Smooth muscle cell (in vitro differentiated cells): ENCODE measurements at regions not wholly inside any gene's neighbourhood (a gene's known extent, or its start where the extent isn't known, plus 50 kb on each side); places are given as distances from the start of the nearest gene placed in this dataset.

Source experiments
- DNase-seq: peaks from one replicate; lab custom pipeline; 2025; ENCODE audit not compliant: unreplicated experiment; lab: John Stamatoyannopoulos, UW
- H2AFZ ChIP-seq: fragments of 200-600 bp; sonication (generic); 2 replicates; pipeline ENCODE4 v1.6.0; 2016; ENCODE audit warnings: antibody characterized with exemption, low read depth, mild to moderate bottlenecking
- H3F3A ChIP-seq: fragments of 200-600 bp; sonication (generic); 2 replicates; pipeline ENCODE4 v1.6.0; 2017; ENCODE audit warnings: antibody characterized with exemption, low read depth
- H3K27ac ChIP-seq: fragments of 200-600 bp; sonication (generic); 2 replicates; pipeline ENCODE4 v1.5.1; 2016; ENCODE audit warnings: low read depth, mild to moderate bottlenecking
- H3K27me3 ChIP-seq: fragments of 200-600 bp; sonication (generic); 2 replicates; pipeline ENCODE4 v1.6.1; 2016; ENCODE audit warnings: low read depth, mild to moderate bottlenecking
- H3K36me3 ChIP-seq: fragments of 200-600 bp; sonication (generic); 2 replicates; pipeline ENCODE4 v1.5.1; 2016; ENCODE audit warnings: low read depth
- H3K4me1 ChIP-seq: fragments of 200-600 bp; sonication (generic); 2 replicates; pipeline ENCODE4 v1.5.1; 2016; ENCODE audit warnings: low read depth
- H3K4me2 ChIP-seq: fragments of 200-600 bp; sonication (generic); 2 replicates; pipeline ENCODE4 v1.6.0; 2016; ENCODE audit warnings: mild to moderate bottlenecking
- H3K4me3 ChIP-seq: fragments of 200-600 bp; sonication (generic); 2 replicates; pipeline ENCODE4 v1.5.1; 2016; ENCODE audit warnings: mild to moderate bottlenecking
- H3K79me2 ChIP-seq: fragments of 200-600 bp; sonication (generic); 2 replicates; pipeline ENCODE4 v1.6.0; 2016; ENCODE audit warnings: low read depth, mild to moderate bottlenecking
- H3K9ac ChIP-seq: fragments of 200-600 bp; sonication (generic); 2 replicates; pipeline ENCODE4 v1.6.0; 2016; ENCODE audit warnings: low read depth
- H3K9me3 ChIP-seq: fragments of 200-600 bp; sonication (generic); replicated peaks from 2 replicates; pipeline ENCODE4 v1.5.1; 2016; ENCODE audit warnings: low read depth
- H4K20me1 ChIP-seq: fragments of 200-600 bp; sonication (generic); 2 replicates; pipeline ENCODE4 v1.6.0; 2016; ENCODE audit warnings: low read depth
- WGBS: methylation state at CpG from one replicate; pipeline ENCODE4 v1.1.7; 2016; ENCODE audit warnings: low lambda C conversion rate; 5-methylcytosine and 5-hydroxymethylcytosine counted together
- TF ChIP-seq, protein P1 (sequence below): fragments of 200-600 bp; sonication (generic); IDR thresholded peaks from 2 replicates; pipeline ENCODE4 v1.5.1; 2017; ENCODE audit warnings: borderline replicate concordance, mild to moderate bottlenecking, antibody characterized with exemption; ENCODE audit not compliant: insufficient read depth, poor library complexity, severe bottlenecking

DNA sequence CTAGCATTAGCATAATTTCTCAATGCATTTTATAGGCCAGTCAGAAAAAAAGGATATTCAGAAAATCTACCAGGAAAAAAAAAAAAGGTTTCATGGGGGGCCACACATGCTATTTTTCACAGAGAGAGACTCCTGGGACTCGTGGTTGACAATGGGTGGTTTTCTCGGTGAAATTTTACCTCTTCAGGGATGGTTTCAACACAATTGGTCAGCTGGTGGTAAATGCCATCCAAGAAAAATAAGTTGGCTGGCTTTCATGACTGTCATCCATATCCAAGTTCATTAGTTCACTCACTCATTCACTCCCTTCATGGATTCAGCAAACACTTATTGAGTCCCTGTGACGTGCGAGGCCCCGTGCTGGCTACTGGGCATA lies 217.3 kb downstream of the SHQ1 start:
- TF ChIP-seq, protein P1, sequence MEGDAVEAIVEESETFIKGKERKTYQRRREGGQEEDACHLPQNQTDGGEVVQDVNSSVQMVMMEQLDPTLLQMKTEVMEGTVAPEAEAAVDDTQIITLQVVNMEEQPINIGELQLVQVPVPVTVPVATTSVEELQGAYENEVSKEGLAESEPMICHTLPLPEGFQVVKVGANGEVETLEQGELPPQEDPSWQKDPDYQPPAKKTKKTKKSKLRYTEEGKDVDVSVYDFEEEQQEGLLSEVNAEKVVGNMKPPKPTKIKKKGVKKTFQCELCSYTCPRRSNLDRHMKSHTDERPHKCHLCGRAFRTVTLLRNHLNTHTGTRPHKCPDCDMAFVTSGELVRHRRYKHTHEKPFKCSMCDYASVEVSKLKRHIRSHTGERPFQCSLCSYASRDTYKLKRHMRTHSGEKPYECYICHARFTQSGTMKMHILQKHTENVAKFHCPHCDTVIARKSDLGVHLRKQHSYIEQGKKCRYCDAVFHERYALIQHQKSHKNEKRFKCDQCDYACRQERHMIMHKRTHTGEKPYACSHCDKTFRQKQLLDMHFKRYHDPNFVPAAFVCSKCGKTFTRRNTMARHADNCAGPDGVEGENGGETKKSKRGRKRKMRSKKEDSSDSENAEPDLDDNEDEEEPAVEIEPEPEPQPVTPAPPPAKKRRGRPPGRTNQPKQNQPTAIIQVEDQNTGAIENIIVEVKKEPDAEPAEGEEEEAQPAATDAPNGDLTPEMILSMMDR: no peak

DNA sequence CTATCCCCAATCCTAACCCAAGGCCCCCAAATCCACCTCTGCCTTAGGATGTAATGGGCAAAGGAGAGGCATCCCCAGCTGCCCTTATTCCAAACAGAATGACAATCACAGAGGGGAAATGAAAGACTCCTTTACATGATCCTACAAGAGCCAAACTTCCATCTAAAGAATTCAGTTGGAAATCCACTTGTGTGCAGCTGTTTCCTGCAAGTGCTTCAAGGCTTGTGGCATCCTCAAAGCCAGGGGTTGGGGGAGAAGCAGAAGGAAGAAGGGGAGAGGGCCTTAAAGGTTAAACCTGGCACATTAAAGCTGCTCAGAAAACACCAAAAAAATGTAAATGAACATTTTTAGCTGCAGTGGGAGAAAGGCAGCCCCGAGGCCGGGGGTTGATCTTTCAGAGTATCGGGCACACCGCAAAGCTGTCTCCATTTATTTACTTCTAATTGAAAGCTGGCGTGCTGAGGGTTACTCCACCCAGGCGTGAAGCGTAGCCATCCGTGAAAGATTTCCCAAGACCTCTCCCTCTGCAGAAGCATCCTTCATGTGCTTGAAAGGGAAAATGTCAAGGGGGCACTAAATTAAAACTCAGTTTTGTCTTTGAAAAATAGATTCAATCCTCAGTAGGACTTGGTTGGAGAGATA lies 217.8 kb downstream of the SHQ1 start:
- WGBS: 92% methylated on average over 8 of the region's 8 CpGs
- Histone ChIP-seq H3K4me1 (no peaks in the 10 kb centered on the region), H3K79me2 (no peaks in the 10 kb centered on the region), H3F3A (no peaks in the 10 kb centered on the region), H3K27ac (no peak overlapping the region), H3K9me3 (peaks cover 2% of the 10 kb centered on the region), H3K4me3 (no peak overlapping the region), H2AFZ (no peak overlapping the region), H4K20me1 (no peaks in the 10 kb centered on the region), H3K4me2 (no peak overlapping the region), H3K27me3 (no peaks in the 10 kb centered on the region), H3K9ac (no peak overlapping the region), H3K36me3 (no peaks in the 10 kb centered on the region)
- TF ChIP-seq, protein P1: no peak
- no peak for DNase-seq

More for the DNA sequence above, 217.3 kb downstream of the SHQ1 start:
- Histone ChIP-seq H3K4me1 (no peaks in the 10 kb centered on the region), H3K36me3 (no peaks in the 10 kb centered on the region), H3K9ac (no peak overlapping the region), H3K4me3 (no peak overlapping the region), H3K27ac (no peak overlapping the region), H3K79me2 (no peaks in the 10 kb centered on the region), H3K9me3 (peaks cover 2% of the 10 kb centered on the region), H3K4me2 (no peak overlapping the region), H3K27me3 (no peaks in the 10 kb centered on the region), H3F3A (no peaks in the 10 kb centered on the region), H2AFZ (no peak overlapping the region), H4K20me1 (no peaks in the 10 kb centered on the region)
- no peak for DNase-seq
- 94% methylated on average over 5 of the region's 5 CpGs for WGBS

DNA sequence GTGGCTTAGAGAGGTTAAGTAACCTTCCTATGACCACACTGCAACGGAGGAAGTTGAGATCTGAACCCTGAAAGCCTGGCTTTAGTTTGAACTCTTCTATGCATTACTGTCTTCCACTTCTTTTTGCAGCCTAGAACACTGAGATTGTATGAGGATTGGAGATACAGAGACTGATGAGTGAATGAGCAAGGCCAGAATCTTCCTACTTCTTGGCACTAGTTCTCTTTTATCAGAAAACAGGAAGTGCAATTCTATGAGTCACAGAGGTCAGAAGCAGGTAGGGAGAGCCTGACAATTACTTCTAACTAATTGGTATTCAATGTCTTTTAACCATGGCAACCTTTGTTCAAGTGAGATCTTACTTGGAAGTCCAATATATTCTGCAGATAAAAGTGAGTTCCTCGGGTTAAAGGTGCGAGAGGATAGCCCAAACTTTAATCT lies 219.0 kb downstream of the SHQ1 start:
- WGBS: 76% methylated on average over 3 of the region's 3 CpGs
- H3K9ac ChIP-seq: no peak overlapping the region
- H3K27ac ChIP-seq: no peak overlapping the region
- no peaks in the 10 kb centered on the region for H3K36me3 ChIP-seq
- H3K4me2 ChIP-seq: no peak overlapping the region
- no peaks in the 10 kb centered on the region for H3K79me2 ChIP-seq
- no peak overlapping the region for H2AFZ ChIP-seq
- no peaks in the 10 kb centered on the region for H4K20me1 ChIP-seq
- no peaks in the 10 kb centered on the region for H3F3A ChIP-seq
- H3K4me3 ChIP-seq: no peak overlapping the region
- TF ChIP-seq, protein P1: no peak
- peaks cover 2% of the 10 kb centered on the region for H3K9me3 ChIP-seq
- no peak for DNase-seq
- H3K27me3 ChIP-seq: no peaks in the 10 kb centered on the region
- H3K4me1 ChIP-seq: no peaks in the 10 kb centered on the region

DNA sequence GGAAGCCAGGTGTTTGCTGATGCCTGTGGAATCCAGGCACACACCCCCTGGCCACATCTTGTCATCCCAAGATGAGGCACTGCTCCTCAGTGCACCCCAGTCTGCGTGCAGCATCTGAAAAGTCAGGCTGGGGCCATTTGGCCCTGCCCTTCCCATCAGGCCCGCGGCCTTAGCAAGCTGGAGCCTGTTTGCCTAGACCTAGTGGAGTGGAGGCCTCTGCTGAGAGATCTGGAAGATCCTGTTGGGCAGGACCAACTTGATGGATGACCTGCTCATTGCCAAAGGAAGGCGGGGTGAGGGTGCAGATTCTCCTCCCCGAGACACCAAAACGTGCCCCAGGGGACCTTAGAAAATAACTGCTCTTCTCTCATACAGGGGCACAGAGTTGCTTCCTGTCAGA lies 220.2 kb downstream of the SHQ1 start:
- Histone ChIP-seq H3K4me3 (no peak overlapping the region), H3K4me1 (no peaks in the 10 kb centered on the region), H4K20me1 (no peaks in the 10 kb centered on the region), H3K27me3 (no peaks in the 10 kb centered on the region), H3K79me2 (no peaks in the 10 kb centered on the region), H3K9ac (no peak overlapping the region), H3F3A (no peaks in the 10 kb centered on the region), H3K4me2 (no peak overlapping the region), H3K36me3 (no peaks in the 10 kb centered on the region), H2AFZ (no peak overlapping the region), H3K9me3 (peaks cover 2% of the 10 kb centered on the region), H3K27ac (no peak overlapping the region)
- DNase-seq: no peak
- TF ChIP-seq, protein P1: no peak
- WGBS: 56% methylated on average over 6 of the region's 6 CpGs
